HG03045 (cell line): ENCODE measurements at regions not wholly inside any gene's neighbourhood (a gene's known extent, or its start where the extent isn't known, plus 50 kb on each side); places are given as distances from the start of the nearest gene placed in this dataset.
"Not testable (repeated sequence)": the region's sequence is repeated elsewhere in the genome, so short reads cannot be mapped to it uniquely, and the experiment has no call there.

ENCODE experiments used
- ATAC-seq: cut with Tn5 transposase; IDR thresholded peaks from one replicate; pipeline ENCODE4 v1.9.1; 2021; ENCODE audit warnings: mild to moderate bottlenecking, moderate library complexity; ENCODE audit not compliant: unreplicated experiment

DNA sequence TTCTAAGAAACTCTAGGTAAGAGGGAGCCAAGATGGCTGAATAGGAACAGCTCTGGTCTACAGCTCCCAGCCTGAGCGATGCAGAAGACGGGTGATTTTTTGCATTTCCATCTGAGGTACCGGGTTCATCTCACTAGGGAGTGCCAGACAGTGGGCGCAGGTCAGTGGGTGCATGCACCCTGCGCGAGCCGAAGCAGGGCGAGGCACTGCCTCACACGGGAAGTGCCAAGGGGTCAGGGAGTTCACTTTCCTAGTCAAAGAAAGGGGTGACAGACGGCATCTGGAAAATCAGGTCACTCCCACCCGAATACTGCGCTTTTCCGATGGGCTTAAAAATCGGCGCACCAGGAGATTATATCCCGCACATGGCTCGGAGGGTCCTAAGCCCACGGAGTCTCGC, 1796.7 kb upstream of the PCDH10 start:
- not testable (repeated sequence) for ATAC-seq

- ATAC-seq = no peak
These were observed 1782.4 kb upstream of the PCDH10 start for GRCh38 chr4:131366714-131367113.

GRCh38 chr4:131367441-131367840, 1781.7 kb upstream of the PCDH10 start:
- no peak for ATAC-seq

- no peak for ATAC-seq
These were observed 1778.2 kb upstream of the PCDH10 start for GRCh38 chr4:131370846-131371245.

- ATAC-seq = no peak
These were observed 1768.0 kb upstream of the PCDH10 start for GRCh38 chr4:131381055-131381454.

DNA sequence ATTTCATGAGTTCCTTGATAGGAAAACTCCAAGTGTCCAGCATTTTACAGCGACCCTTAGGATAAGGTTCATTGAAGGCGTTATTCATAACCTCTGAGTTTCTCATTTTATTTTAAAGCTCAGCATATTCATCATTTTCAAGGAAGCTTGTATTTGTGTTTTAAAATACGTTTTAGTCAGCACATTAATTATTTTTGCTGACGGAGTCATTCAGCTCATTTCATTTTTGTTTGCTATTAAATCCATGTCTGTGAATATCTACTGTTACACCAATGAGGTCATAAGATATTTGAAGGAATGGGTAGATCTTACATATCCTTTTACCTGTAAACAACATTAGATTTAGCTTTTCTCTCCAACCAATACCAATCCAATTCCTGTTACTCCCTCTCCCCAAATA, 1766.3 kb upstream of the PCDH10 start:
- no peak for ATAC-seq

DNA sequence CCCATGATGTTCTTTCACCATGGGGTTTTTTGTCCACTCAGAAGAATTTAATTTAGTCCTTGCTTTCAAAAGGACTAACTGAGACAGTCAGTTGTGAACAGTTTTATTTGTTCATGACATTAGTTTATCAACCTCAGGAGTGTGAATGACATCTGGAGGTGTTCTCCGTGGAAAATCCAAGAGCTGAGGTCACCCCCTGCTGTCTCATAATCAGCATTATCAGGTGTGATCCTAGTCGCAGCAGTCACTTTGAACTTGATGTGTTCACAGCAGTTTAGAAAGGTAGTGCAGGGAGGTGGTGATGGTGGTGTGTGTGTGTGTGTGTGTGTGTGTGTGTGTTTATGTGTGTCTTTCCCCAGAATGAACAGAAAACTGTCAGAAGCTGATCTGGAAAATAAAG, 1760.8 kb upstream of the PCDH10 start:
- no peak for ATAC-seq

GRCh38 chr4:131408102-131408501, 1741.0 kb upstream of the PCDH10 start:
- ATAC-seq = no peak

- ATAC-seq = no peak
These were observed 1737.7 kb upstream of the PCDH10 start for GRCh38 chr4:131411393-131411792.

DNA sequence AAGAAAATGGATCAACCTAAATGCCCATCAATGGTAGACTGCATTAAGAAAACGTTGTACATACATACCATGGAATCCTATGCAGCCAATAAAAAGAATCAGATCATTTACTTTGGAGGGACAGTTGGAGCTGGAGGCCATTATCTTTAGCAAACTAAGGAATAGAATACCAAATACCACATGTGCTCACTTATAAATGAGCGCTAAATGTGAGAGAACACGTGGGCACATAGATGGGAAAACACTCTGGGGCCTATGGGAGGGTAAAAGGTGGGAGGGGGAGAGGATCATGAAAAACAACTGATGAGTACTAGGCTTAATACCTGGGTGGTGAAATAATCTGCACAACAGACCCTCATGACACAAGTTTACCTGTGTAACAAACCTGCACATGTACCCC, 1729.9 kb upstream of the PCDH10 start:
- no peak for ATAC-seq

GRCh38 chr4:131426023-131426758, 1722.9 kb upstream of the PCDH10 start:
- peak; percentile 60 for ATAC-seq

GRCh38 chr4:131427000-131427399, 1722.1 kb upstream of the PCDH10 start:
- peak; percentile 22 for ATAC-seq

- no peak for ATAC-seq
These were observed 1718.8 kb upstream of the PCDH10 start for GRCh38 chr4:131430302-131430701.

DNA sequence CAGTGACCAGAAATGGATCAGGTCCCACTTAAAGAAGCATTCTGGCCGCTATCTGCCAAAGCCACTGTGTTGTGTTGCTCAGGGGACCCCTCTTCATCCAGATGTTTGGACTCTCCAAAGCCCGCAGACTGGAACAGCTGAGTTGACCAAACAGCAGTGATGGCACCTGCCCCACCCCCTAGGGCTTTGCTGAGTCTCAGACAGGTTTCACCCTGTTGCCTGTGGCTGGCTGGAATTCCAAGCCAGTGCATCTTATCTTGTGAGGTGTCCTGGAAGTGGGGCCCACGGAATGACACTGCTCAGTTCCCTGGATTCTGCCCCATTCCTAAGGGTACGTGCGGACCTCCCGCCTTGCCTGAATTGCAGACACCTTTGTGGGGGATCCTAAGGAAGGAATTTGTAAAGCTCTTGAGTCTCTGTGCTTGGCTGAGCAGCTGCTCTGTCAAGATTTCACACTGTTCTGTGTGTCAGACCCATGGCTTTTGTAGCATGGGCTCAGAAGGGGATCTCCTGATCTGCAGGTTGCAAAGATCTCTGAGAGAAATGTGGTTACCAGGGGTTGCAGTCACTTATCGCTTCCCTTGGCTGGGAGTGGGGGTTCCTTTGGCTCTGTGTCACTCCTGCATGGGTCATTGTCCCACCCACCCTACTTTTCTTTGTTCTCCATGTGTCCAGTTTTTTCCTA, 1707.9 kb upstream of the PCDH10 start:
- no peak for ATAC-seq

- ATAC-seq = no peak
These were observed 1701.2 kb upstream of the PCDH10 start for GRCh38 chr4:131447883-131448282.

DNA sequence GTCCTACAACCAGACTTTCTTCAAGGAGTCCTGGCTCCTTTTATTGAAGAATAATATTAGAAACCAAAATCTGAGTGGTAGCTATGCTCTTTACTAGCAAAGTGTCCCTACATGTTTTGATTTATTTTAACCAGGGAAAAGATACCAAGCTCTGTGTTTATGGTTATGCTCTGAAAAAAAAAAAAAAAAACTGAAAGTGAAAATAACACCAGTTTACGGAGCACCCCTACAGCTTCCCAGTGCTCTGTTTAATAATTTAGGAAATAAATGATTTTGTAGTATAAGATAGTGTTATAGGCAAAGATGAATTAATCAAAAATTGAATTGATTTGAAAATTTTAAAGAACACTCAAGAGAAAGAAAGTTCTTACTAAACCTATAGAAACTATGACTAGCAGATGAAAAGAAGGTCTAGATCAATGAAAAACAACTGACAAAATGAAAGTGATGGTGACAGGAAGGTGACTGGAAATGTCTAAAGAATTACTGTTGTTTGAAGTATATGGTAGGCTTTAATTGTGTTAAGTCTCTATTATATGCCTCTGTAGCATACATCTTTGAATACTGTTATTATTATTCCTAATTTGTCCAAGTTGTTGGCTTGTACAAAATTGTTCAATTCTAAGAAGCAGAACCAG, 1698.4 kb upstream of the PCDH10 start:
- no peak for ATAC-seq

- no peak for ATAC-seq
These were observed 1689.5 kb upstream of the PCDH10 start for GRCh38 chr4:131459430-131460101.

- ATAC-seq = no peak
These were observed 1678.7 kb upstream of the PCDH10 start for GRCh38 chr4:131470360-131470759.

GRCh38 chr4:131488772-131489171, 1660.3 kb upstream of the PCDH10 start:
- no peak for ATAC-seq

GRCh38 chr4:131496211-131496610, 1652.9 kb upstream of the PCDH10 start:
- not testable (repeated sequence) for ATAC-seq

DNA sequence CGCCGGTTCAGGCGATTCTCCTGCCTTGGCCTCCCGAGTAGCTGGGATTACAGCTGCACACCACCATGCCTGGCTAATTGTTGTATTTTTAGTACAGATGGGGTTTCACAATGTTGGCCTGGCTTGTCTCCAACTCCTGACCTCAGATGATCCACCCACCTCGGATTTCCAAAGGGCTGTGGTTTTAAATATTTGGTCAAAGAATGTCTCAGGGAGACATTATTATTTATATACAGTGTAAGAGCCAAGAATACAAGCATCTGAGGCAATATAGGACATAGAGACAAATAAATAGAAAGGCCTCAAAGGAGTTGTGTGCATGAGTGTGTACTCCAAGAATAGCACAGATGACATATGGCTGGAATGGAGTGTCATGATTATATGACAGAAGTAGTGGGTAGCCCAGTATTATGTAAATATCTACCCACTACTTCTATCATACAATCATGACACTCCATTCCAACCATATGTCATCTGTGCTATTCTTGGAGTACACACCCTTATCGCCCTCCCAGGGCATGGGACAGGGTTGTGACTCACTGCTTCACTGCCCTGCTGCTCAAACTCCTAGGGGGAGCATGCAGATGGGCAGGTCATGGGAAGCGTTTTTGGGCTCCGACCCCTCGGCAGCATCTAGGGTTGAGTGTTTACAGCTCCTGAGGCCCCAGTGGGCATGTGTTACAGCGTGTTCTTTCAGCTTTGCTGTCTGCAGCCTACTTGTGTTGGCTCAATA, 1649.8 kb upstream of the PCDH10 start:
- no peak for ATAC-seq
